H1 (cell line): ENCODE measurements at regions not wholly inside any gene's neighbourhood (a gene's known extent, or its start where the extent isn't known, plus 50 kb on each side); places are given as distances from the start of the nearest gene placed in this dataset.

Experiments used
- CTCF ChIA-PET: fragments of 300-600 bp; sonication (Branson Sonifier 250); formaldehyde crosslinking; loops from one replicate; lab custom pipeline; 2021; ENCODE audit not compliant: partially characterized antibody; lab: Charles Lee
- POLR2A ChIA-PET: fragments of 300-600 bp; sonication (Branson Sonifier 250); formaldehyde crosslinking; loops from one replicate; lab custom pipeline; 2021; ENCODE audit warnings: inconsistent platforms; ENCODE audit not compliant: partially characterized antibody; lab: Charles Lee
- DNase-seq, 2 experiments: peaks; one replicate each; pipeline versions ENCODE4 v3.0.0 to v3.0.0-alpha.2; 2010 to 2022; ENCODE audit warnings: low spot score in 2 of 2, low read depth in 1 of 2, mixed read lengths in 1 of 2
- FAIRE-seq: peaks from 2 replicates; lab custom pipeline; 2011; peaks lifted over from hg19 to GRCh38; lab: Jason Lieb, UNC
- H2AFZ ChIP-seq: 2 replicates; pipeline ENCODE4 v1.8.1; 2012; ENCODE audit warnings: low read length, inconsistent platforms
- H2AK5ac ChIP-seq: 2 replicates; pipeline ENCODE4 v1.6.1; 2013; ENCODE audit warnings: low read depth, low read length
- H2BK120ac ChIP-seq: replicated peaks from 2 replicates; pipeline ENCODE3; 2013; ENCODE audit warnings: low read depth, low read length, inconsistent platforms
- H2BK12ac ChIP-seq: 2 replicates; pipeline ENCODE4 v1.6.1; 2013; ENCODE audit warnings: low read depth, low read length
- H2BK15ac ChIP-seq: 2 replicates; pipeline ENCODE4 v1.6.1; 2013; ENCODE audit warnings: low read length
- H2BK20ac ChIP-seq: 2 replicates; pipeline ENCODE4 v1.6.1; 2013; ENCODE audit warnings: low read length
- H2BK5ac ChIP-seq: 2 replicates; pipeline ENCODE4 v1.6.1; 2013; ENCODE audit warnings: low read depth, low read length
- H3K14ac ChIP-seq: 2 replicates; pipeline ENCODE4 v1.6.1; 2013; ENCODE audit warnings: inconsistent platforms; ENCODE audit not compliant: insufficient read length
- H3K18ac ChIP-seq: 2 replicates; pipeline ENCODE4 v1.6.1; 2013; ENCODE audit warnings: low read length; ENCODE audit errors: extremely low read depth
- H3K23ac ChIP-seq: 2 replicates; pipeline ENCODE4 v1.6.1; 2013; ENCODE audit warnings: inconsistent platforms; ENCODE audit not compliant: insufficient read length
- H3K23me2 ChIP-seq: 2 replicates; pipeline ENCODE4 v1.6.1; 2013; ENCODE audit warnings: low read depth, low read length
- H3K27ac ChIP-seq: 2 replicates; pipeline ENCODE4 v1.6.1; 2011; ENCODE audit warnings: low read depth, low read length, inconsistent platforms
- H3K27me3 ChIP-seq, 4 experiments: replicated peaks in 1 of 4; 1 replicate in 1 of 4; 2 replicates in 3 of 4; pipeline versions ENCODE4 v1.6.1 to v1.8.1; 2011 to 2013; ENCODE audit warnings: low read length in 3 of 4, mild to moderate bottlenecking in 3 of 4, inconsistent platforms in 2 of 4, mixed read lengths in 2 of 4, moderate library complexity in 1 of 4; ENCODE audit not compliant: control insufficient read depth in 3 of 4, insufficient read depth in 3 of 4; ENCODE audit errors: extremely low read depth in 1 of 4
- H3K36me3 ChIP-seq, 4 experiments: 2 replicates each; pipeline versions ENCODE4 v1.6.1 to v1.8.1; 2011 to 2013; ENCODE audit warnings: mild to moderate bottlenecking in 4 of 4, low read length in 3 of 4, moderate library complexity in 2 of 4, control low read depth in 1 of 4, inconsistent platforms in 1 of 4; ENCODE audit not compliant: insufficient read depth in 4 of 4, control insufficient read depth in 2 of 4
- H3K4ac ChIP-seq: replicated peaks from 2 replicates; pipeline ENCODE3; 2013; ENCODE audit warnings: low read length, low read depth, mixed read lengths, inconsistent platforms; ENCODE audit not compliant: insufficient read length
- H3K4me1 ChIP-seq, 4 experiments: replicated peaks in 1 of 4; 1 replicate in 1 of 4; 2 replicates in 3 of 4; pipeline versions ENCODE4 v1.6.1 to v1.8.1; 2011 to 2013; ENCODE audit warnings: low read length in 3 of 4, inconsistent platforms in 2 of 4, mixed read lengths in 1 of 4; ENCODE audit not compliant: insufficient read depth in 4 of 4, control insufficient read depth in 3 of 4
- H3K4me2 ChIP-seq, 2 experiments: 2 replicates each; pipeline versions ENCODE4 v1.6.1 to v1.8.1; 2011 to 2013; ENCODE audit warnings: low read depth in 2 of 2, low read length in 2 of 2, control low read depth in 1 of 2, inconsistent platforms in 1 of 2, mild to moderate bottlenecking in 1 of 2; ENCODE audit not compliant: insufficient read depth in 1 of 2
- H3K4me3 ChIP-seq, 4 experiments: fragments of 200-600, 300-600 bp in 1 of 4; sonication (generic), shearing (Covaris generic), sonication (Bioruptor Twin) in 1 of 4; 2 replicates each; pipeline versions ENCODE4 v1.5.1 to v1.8.1; 2011 to 2016; ENCODE audit warnings: low read length in 4 of 4, low read depth in 3 of 4, control low read depth in 2 of 4, inconsistent platforms in 2 of 4, mild to moderate bottlenecking in 2 of 4, mixed read lengths in 1 of 4, moderate library complexity in 1 of 4; ENCODE audit not compliant: insufficient read depth in 2 of 4; ENCODE audit errors: extremely low read depth in 1 of 4
- H3K56ac ChIP-seq: replicated peaks from 2 replicates; pipeline ENCODE3; 2013; ENCODE audit warnings: low read depth, mild to moderate bottlenecking, mixed read lengths, low read length, inconsistent platforms; ENCODE audit not compliant: insufficient read length
- H3K79me1 ChIP-seq: 2 replicates; pipeline ENCODE4 v1.6.1; 2013; ENCODE audit warnings: low read depth, low read length, control low read depth
- H3K79me2 ChIP-seq, 2 experiments: 2 replicates each; pipeline versions ENCODE4 v1.6.1 to v1.8.1; 2012 to 2013; ENCODE audit warnings: low read length in 2 of 2, mild to moderate bottlenecking in 2 of 2, inconsistent platforms in 1 of 2; ENCODE audit not compliant: insufficient read depth in 2 of 2, control insufficient read depth in 1 of 2
- H3K9ac ChIP-seq, 4 experiments: replicated peaks in 1 of 4; 1 replicate in 1 of 4; 2 replicates in 3 of 4; pipeline versions ENCODE4 v1.6.1 to v1.8.1; 2011 to 2013; ENCODE audit warnings: low read depth in 3 of 4, low read length in 3 of 4, control low read depth in 2 of 4, mild to moderate bottlenecking in 2 of 4, moderate library complexity in 2 of 4, inconsistent platforms in 1 of 4; ENCODE audit errors: extremely low read depth in 1 of 4
- H3K9me3 ChIP-seq, 2 experiments: 2 replicates each; pipeline versions ENCODE4 v1.6.1 to v1.8.1; 2012 to 2013; ENCODE audit warnings: mild to moderate bottlenecking in 2 of 2, moderate library complexity in 2 of 2, control low read depth in 1 of 2, inconsistent platforms in 1 of 2, low read depth in 1 of 2, low read length in 1 of 2, mixed read lengths in 1 of 2; ENCODE audit not compliant: insufficient read depth in 2 of 2
- H4K20me1 ChIP-seq, 2 experiments: replicated peaks in 1 of 2; 2 replicates each; pipeline versions ENCODE3 to v1.8.1; 2011 to 2013; ENCODE audit warnings: inconsistent platforms in 2 of 2, low read length in 2 of 2, mild to moderate bottlenecking in 1 of 2; ENCODE audit not compliant: insufficient read depth in 2 of 2, control insufficient read depth in 1 of 2
- H4K5ac ChIP-seq: 2 replicates; pipeline ENCODE4 v1.6.1; 2013; ENCODE audit warnings: low read length, low read depth, mixed read lengths, inconsistent platforms; ENCODE audit not compliant: insufficient read length
- H4K8ac ChIP-seq: 2 replicates; pipeline ENCODE4 v1.8.0; 2013; ENCODE audit warnings: mild to moderate bottlenecking, moderate library complexity, low read length, inconsistent platforms; ENCODE audit not compliant: insufficient read depth; ENCODE audit errors: extremely low read depth
- H4K91ac ChIP-seq: replicated peaks from 2 replicates; pipeline ENCODE3; 2013; ENCODE audit warnings: low read length, mixed read lengths, inconsistent platforms; ENCODE audit not compliant: insufficient read length
- NANOG ChIP-seq: IDR thresholded peaks from 2 replicates; pipeline ENCODE4 v1.6.1; 2011; ENCODE audit warnings: low read length, low read depth, mild to moderate bottlenecking, inconsistent platforms; ENCODE audit not compliant: insufficient read depth, poor library complexity, severe bottlenecking
- POU5F1 ChIP-seq: IDR thresholded peaks from 2 replicates; pipeline ENCODE4 v1.6.1; 2011; ENCODE audit warnings: low read depth, mild to moderate bottlenecking, low read length, moderate library complexity
- RAD21 ChIP-seq, 2 experiments: IDR thresholded peaks in 1 of 2; conservative IDR thresholded peaks in 1 of 2; 2 replicates each; pipeline ENCODE4 v1.6.1; 2011; ENCODE audit warnings: low read depth in 2 of 2, low read length in 2 of 2, improper control_type of control experiment in 1 of 2, inconsistent platforms in 1 of 2, mild to moderate bottlenecking in 1 of 2, moderate library complexity in 1 of 2
- SP1 ChIP-seq: IDR thresholded peaks from 2 replicates; pipeline ENCODE4 v1.6.1; 2011; ENCODE audit warnings: low read depth, low read length
- TEAD4 ChIP-seq: IDR thresholded peaks from 2 replicates; pipeline ENCODE4 v1.6.1; 2012; ENCODE audit warnings: low read depth, low read length, inconsistent platforms, mixed read lengths
- YY1 ChIP-seq: IDR thresholded peaks from 2 replicates; pipeline ENCODE4 v1.6.1; 2011; ENCODE audit warnings: low read depth, mild to moderate bottlenecking, low read length
- WGBS, 2 experiments: shearing (Covaris generic) in 1 of 2; methylation state at CpG; one replicate each; pipeline versions ENCODE4 v1.1.6 to v1.1.7; 2013 to 2015; ENCODE audit warnings: low lambda C conversion rate in 2 of 2, mixed read lengths in 2 of 2, inconsistent platforms in 1 of 2, low coverage in 1 of 2, missing lambda C conversion rate in 1 of 2; ENCODE audit not compliant: insufficient replicate concordance in 2 of 2, insufficient coverage in 1 of 2, insufficient read length in 1 of 2; ENCODE audit errors: extremely low coverage in 1 of 2, missing lambda C conversion rate in 1 of 2; 5-methylcytosine and 5-hydroxymethylcytosine counted together

DNA sequence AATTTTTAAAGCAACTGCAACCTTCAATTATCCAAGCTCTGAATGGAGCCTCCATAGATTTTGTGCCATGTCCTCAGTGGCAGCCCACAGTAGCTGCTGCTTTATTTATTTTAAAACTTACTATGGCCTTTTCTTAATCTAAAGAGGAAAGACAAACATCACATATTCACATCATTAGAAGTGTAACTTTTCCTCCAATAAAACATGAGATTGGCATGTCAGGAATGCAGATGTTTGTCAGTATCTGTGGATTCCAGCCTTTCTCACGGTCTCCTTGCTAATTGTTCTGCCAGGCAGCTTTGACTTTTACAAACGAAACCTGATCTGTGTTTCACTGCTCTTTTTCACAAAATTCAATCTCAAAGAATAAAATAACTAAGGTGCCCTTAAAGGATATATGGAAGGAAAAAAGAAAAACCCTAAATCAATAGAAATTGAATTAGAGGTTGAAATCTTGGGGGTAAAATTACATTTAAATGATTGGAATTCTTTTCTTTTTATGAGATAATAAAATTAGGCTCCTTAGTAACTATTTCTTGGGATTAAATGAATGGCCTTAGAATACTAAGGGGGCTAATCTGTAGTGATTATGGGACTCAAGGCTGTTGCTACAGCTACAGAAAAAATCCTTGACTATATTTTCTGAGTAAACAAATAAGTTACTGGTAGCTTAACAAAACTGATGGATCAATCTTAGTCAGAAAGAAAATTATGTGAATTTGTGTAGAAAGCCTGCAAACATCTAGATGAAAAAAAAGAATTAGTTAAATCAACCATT lies 151.3 kb downstream of the RTL9 start:
- H3K27me3 ChIP-seq = no peaks in the 10 kb centered on the region
- H4K91ac ChIP-seq = no peak overlapping the region
- no peak overlapping the region for H4K5ac ChIP-seq
- WGBS, 2 experiments = 19% methylated on average over 2 of the region's 2 CpGs; no CpG with 5 or more reads in 1 of the 2 experiments
- TF ChIP-seq RAD21 (IDR thresholded peaks at IDR 0.05 in 1 of 2, conservative IDR thresholded peaks at IDR 0.05 in 1 of 2; ENCODE audit: low read depth in 2 of 2, low read length in 2 of 2) (no peak), SP1 (peak; percentile 43; the same call in 1 of the 2 replicates), TEAD4 (peak; percentile 89), YY1 (no peak), POU5F1 (no peak), NANOG (peak; percentile 22)
- no peak overlapping the region for H4K8ac ChIP-seq
- H3K23me2 ChIP-seq = no peaks in the 10 kb centered on the region
- H3K9ac ChIP-seq = no peak overlapping the region
- H3K79me2 ChIP-seq = no peaks in the 10 kb centered on the region
- H3K23ac ChIP-seq = no peak overlapping the region
- H3K4me1 ChIP-seq = peaks cover 0 to 3% (median 0%) of the 10 kb centered on the region in 4 experiments; a peak in 2 of 7 replicates
- POLR2A ChIA-PET = interaction anchor here (1.4 kb wide), 1 partner anchor 10 kb away, joined by 3 read pairs; no protein-coding TSS in a partner anchor
- H3K9me3 ChIP-seq = no peaks in the 10 kb centered on the region
- H3K14ac ChIP-seq = no peak overlapping the region
- peak overlapping the region; percentile 17; the same call in 1 of the 2 replicates for H2BK12ac ChIP-seq
- H3K56ac ChIP-seq = no peak overlapping the region
- H4K20me1 ChIP-seq = no peaks in the 10 kb centered on the region
- no peaks in the 10 kb centered on the region for H3K79me1 ChIP-seq
- H3K36me3 ChIP-seq = no peaks in the 10 kb centered on the region
- H2BK120ac ChIP-seq = no peak overlapping the region
- H3K18ac ChIP-seq = no peak overlapping the region; the same call in 1 of the 2 replicates
- H3K4me3 ChIP-seq = no peak overlapping the region
- H3K4me2 ChIP-seq = peak overlapping the region; percentile 21 to 34; a peak in 3 of 4 replicates
- H2AFZ ChIP-seq = no peak overlapping the region
- no peak overlapping the region for H3K4ac ChIP-seq
- CTCF ChIA-PET = interaction anchor here (1.0 kb wide), 1 partner anchor 156 kb away, joined by 4 read pairs; no protein-coding TSS in a partner anchor
- H2BK5ac ChIP-seq = no peak overlapping the region
- H3K27ac ChIP-seq = no peak overlapping the region
- DNase-seq (no peak), FAIRE-seq (peak; percentile 75)
- H2BK15ac ChIP-seq = no peak overlapping the region
- H2AK5ac ChIP-seq = no peak overlapping the region
- H2BK20ac ChIP-seq = no peak overlapping the region
